Ishikawa (cell line): ENCODE measurements at regions not wholly inside any gene's neighbourhood (a gene's known extent, or its start where the extent isn't known, plus 50 kb on each side); places are given as distances from the start of the nearest gene placed in this dataset.

ENCODE experiments used
- CEBPB ChIP-seq: IDR thresholded peaks from 2 replicates; pipeline ENCODE4 v1.6.1; 2012
- CREB1 ChIP-seq: IDR thresholded peaks from 2 replicates; pipeline ENCODE4 v1.6.1; 2012; ENCODE audit warnings: low read depth
- EGR1 ChIP-seq: IDR thresholded peaks from 2 replicates; pipeline ENCODE4 v1.6.1; 2012
- EP300 ChIP-seq: IDR thresholded peaks from 2 replicates; pipeline ENCODE4 v1.6.1; 2012; ENCODE audit warnings: borderline replicate concordance
- FOXM1 ChIP-seq: IDR thresholded peaks from 2 replicates; pipeline ENCODE4 v1.6.1; 2012; ENCODE audit warnings: low read depth, borderline replicate concordance
- NFIC ChIP-seq: IDR thresholded peaks from 2 replicates; pipeline ENCODE4 v1.6.1; 2012
- RAD21 ChIP-seq: IDR thresholded peaks from 2 replicates; pipeline ENCODE4 v1.6.1; 2012; ENCODE audit warnings: low read depth
- TAF1 ChIP-seq: IDR thresholded peaks from 2 replicates; pipeline ENCODE4 v1.6.1; 2012; ENCODE audit warnings: low read depth, mild to moderate bottlenecking
- TCF12 ChIP-seq: IDR thresholded peaks from 2 replicates; pipeline ENCODE4 v1.6.1; 2012; ENCODE audit warnings: low read depth
- TEAD4 ChIP-seq: IDR thresholded peaks from 2 replicates; pipeline ENCODE4 v1.6.1; 2012
- YY1 ChIP-seq: IDR thresholded peaks from 2 replicates; pipeline ENCODE4 v1.6.1; 2012; ENCODE audit warnings: low read depth
- ZBTB7A ChIP-seq: IDR thresholded peaks from 2 replicates; pipeline ENCODE4 v1.6.1; 2012; ENCODE audit warnings: low read depth
- TF ChIP-seq, protein P1 (sequence below): IDR thresholded peaks from 2 replicates; pipeline ENCODE4 v1.6.1; 2012
- TF ChIP-seq, protein P2 (sequence below): IDR thresholded peaks from 2 replicates; pipeline ENCODE4 v1.6.1; 2012
- TF ChIP-seq, protein P3 (sequence below): IDR thresholded peaks from 2 replicates; pipeline ENCODE4 v1.6.1; 2012; ENCODE audit warnings: low read depth, mild to moderate bottlenecking

DNA sequence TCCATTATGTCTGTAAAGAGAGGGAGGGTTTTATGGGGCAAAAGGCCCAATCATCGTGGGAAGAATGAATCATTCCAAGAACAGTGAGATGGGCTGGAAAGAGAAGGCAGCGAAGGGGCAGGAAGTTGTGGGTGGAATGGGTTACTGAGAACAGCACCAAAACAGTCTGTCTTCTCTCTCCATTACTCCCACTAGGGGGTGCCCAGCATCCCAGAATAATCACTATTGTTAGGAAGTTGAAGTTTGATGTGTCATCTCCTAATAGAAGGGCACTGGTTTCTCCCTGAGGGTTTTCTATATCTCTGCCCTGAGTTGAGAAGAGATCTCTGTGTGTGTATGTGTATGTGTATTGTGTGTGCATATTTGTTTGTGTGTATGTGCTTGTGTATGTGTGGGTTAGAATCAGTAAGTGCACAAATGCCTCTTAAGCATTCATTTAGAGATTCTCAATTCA is 76.6 kb upstream of the MAP4K3 start:
- peak; percentile 80 for TF ChIP-seq RAD21
- no peak for TF ChIP-seq TAF1
- no peak for TF ChIP-seq ZBTB7A
- TF ChIP-seq, protein P1, sequence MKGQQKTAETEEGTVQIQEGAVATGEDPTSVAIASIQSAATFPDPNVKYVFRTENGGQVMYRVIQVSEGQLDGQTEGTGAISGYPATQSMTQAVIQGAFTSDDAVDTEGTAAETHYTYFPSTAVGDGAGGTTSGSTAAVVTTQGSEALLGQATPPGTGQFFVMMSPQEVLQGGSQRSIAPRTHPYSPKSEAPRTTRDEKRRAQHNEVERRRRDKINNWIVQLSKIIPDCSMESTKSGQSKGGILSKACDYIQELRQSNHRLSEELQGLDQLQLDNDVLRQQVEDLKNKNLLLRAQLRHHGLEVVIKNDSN: no peak
- TF ChIP-seq, protein P2, sequence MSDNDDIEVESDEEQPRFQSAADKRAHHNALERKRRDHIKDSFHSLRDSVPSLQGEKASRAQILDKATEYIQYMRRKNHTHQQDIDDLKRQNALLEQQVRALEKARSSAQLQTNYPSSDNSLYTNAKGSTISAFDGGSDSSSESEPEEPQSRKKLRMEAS: no peak
- no peak for TF ChIP-seq TCF12

DNA sequence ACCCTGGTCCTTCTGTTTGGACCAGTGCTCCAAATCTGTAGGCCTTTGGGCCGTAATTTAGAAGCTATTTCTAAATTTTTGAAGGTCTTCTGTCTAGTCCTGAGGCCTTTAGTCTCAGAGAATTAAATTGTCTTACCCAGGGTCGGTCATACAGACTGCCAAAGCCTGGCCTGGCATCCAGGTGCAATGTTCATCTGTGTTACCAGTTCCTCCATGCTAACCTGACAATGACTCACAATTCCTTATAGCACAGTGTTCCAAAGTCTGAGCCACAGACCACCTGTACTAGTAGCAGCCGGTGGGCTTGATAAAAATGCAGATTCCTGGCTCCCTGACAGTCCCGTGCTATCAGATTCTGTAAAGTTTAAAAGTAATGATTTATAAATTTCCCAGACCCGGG is 77.7 kb upstream of the MAP4K3 start:
- TF ChIP-seq EP300 (no peak), CREB1 (no peak), ZBTB7A (no peak), TAF1 (no peak), TEAD4 (no peak), EGR1 (no peak), FOXM1 (no peak)
- TF ChIP-seq, protein P3, sequence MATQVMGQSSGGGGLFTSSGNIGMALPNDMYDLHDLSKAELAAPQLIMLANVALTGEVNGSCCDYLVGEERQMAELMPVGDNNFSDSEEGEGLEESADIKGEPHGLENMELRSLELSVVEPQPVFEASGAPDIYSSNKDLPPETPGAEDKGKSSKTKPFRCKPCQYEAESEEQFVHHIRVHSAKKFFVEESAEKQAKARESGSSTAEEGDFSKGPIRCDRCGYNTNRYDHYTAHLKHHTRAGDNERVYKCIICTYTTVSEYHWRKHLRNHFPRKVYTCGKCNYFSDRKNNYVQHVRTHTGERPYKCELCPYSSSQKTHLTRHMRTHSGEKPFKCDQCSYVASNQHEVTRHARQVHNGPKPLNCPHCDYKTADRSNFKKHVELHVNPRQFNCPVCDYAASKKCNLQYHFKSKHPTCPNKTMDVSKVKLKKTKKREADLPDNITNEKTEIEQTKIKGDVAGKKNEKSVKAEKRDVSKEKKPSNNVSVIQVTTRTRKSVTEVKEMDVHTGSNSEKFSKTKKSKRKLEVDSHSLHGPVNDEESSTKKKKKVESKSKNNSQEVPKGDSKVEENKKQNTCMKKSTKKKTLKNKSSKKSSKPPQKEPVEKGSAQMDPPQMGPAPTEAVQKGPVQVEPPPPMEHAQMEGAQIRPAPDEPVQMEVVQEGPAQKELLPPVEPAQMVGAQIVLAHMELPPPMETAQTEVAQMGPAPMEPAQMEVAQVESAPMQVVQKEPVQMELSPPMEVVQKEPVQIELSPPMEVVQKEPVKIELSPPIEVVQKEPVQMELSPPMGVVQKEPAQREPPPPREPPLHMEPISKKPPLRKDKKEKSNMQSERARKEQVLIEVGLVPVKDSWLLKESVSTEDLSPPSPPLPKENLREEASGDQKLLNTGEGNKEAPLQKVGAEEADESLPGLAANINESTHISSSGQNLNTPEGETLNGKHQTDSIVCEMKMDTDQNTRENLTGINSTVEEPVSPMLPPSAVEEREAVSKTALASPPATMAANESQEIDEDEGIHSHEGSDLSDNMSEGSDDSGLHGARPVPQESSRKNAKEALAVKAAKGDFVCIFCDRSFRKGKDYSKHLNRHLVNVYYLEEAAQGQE: no peak
- TF ChIP-seq, protein P1: no peak

DNA sequence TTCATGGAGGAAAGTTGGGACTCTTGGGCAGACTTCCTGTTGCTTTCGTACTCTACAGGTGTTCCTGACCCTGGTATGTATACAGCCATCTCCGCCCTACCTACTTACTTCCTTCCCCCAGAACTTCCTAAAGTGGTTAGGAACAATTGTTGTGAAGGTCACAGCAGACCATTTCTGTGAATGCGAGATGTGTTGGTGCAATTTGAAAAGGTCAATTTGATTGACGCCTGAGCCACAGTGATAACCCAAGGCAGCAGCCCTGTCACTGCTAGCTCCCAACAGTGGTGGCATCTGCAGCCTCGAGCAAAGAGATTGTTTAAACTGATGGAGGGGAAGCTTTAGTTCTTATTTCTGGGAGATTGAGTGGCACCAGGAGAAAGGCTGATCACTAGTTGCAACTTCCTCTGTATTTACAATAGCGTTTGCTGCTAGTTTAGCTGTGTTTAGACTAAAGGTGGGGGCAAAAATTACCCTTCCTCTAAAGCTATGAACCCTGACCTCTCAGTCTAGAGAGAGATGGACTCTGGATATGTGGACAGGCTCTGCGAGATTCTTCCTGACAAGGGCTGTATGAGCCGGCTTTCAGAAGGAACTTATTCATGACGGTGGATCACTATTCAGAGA is 78.3 kb upstream of the MAP4K3 start:
- no peak for TF ChIP-seq CEBPB
- TF ChIP-seq, protein P2: no peak
- TF ChIP-seq EP300: no peak

DNA sequence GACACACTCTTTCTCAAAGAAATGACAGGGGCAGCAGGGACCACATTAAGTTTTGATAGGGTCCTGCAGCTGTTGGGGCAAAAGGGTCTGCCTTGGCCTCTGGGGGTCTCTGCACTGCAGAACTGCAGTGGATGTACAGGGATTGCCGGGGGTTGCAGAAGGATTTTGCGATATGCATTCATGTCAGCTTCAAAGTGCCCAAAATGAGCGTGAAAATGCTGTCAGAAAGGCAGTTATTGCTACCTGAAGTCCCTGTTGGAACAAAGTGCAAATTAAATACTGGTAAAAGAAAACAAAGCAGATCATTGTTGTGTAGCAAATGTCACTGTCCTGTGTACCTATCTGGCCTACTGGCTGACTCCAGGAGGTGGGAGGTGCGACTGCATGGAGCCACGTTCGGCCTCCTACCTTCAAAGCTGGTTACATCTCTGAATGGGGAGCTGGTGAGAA is 78.8 kb upstream of the MAP4K3 start:
- no peak for TF ChIP-seq TCF12
- no peak for TF ChIP-seq YY1
- TF ChIP-seq EP300: no peak
- no peak for TF ChIP-seq RAD21
- TF ChIP-seq, protein P1: no peak
- TF ChIP-seq TEAD4: no peak
- TF ChIP-seq, protein P2: no peak
- TF ChIP-seq FOXM1: no peak
- no peak for TF ChIP-seq TAF1
- no peak for TF ChIP-seq ZBTB7A
- TF ChIP-seq EGR1: no peak
- no peak for TF ChIP-seq NFIC
- TF ChIP-seq CREB1: no peak
- TF ChIP-seq, protein P3: no peak

DNA sequence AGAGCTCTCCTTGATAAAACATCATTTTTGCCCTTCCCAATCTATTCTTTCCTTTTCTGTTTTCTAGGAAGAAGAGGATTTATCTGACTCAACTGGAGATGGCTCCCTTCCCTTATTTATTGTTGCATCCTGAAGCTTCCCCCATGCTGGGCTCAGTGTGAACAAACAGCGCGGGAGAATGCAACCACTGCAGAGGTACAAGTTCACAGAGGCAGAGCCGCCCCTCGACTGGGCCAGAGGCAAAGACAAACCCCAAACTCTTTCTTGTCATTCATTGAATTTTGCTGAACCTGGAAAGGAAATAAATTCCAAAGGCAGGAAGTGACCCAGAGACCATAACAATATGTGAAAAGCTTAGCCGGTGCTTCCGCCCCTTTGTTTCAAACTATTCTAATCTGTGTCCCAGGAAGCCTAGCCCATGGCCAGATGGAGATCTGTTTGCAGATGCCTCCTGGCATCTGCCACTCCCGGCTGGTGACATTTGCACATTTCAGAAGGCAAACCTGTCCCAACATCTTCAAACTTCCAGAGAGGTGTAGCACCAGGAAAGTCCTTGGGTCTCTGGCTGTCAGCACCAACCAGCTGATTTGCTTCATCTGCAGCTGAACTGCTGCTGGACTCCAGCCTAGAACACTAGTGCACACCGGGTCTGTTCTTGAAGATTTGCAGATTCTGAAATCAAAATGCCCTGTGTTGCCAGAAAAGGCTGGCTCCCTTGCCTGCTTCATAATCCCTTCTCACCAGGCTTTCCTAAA is 79.4 kb upstream of the MAP4K3 start:
- no peak for TF ChIP-seq EGR1
- TF ChIP-seq RAD21: peak; percentile 42; the same call in 1 of the 2 replicates

DNA sequence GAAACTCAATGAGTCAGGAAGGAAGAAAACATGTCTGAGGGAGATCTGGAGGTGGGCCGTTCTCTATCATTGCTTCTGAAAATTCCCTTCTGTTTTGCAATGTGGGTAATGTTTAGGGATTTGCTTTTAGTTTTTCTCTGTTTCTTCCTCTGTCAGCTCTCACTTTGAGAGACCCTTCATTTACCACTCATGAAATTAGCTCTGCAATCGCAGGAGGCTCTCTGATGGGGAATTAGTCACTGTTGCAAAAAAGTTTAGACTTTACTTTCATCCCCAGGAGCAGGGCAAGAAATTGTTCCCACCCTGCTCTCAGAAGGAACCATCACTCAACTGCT is 80.0 kb upstream of the MAP4K3 start:
- no peak for TF ChIP-seq FOXM1
- TF ChIP-seq, protein P3: no peak
- TF ChIP-seq TCF12: no peak
- no peak for TF ChIP-seq YY1
- no peak for TF ChIP-seq CEBPB
- TF ChIP-seq, protein P2: no peak
- TF ChIP-seq TAF1: no peak
- TF ChIP-seq NFIC: no peak
- TF ChIP-seq TEAD4: no peak
- no peak for TF ChIP-seq EGR1
- no peak for TF ChIP-seq RAD21
- TF ChIP-seq CREB1: no peak
- TF ChIP-seq, protein P1: no peak
